ENCODE measurements at regions not wholly inside any gene's neighbourhood (a gene's known extent, or its start where the extent isn't known, plus 50 kb on each side); places are given as distances from the start of the nearest gene placed in this dataset.

GRCh38 chr4:188232428-188232827, 93.2 kb downstream of the TRIML1 start:
- 100% methylated on average over 3 of the region's 6 CpGs; no CpG with 5 or more reads in 1 of the 2 experiments for WGBS, 2 experiments (ENCODE audit: extremely low coverage in 2 of 2, insufficient read length in 1 of 2)
- dilution Hi-C loops (cut with HindIII; ENCODE audit: low sequenced_read_pairs, unreplicated experiment) = no loop called here

More at GRCh38 chr4:188232428-188232827, 93.2 kb downstream of the TRIML1 start:
- H3K4me3 ChIP-seq (ENCODE audit: insufficient read depth, low read depth, low read length) = no peak overlapping the region
- no peak overlapping the region for H2BK5ac ChIP-seq (ENCODE audit: low read depth, low read length, poor library complexity, severe bottlenecking)
- intact Hi-C loops (cut with micrococcal nuclease) (no loop called here), in situ Hi-C loops (cut with MboI; ENCODE audit: low sequenced_read_pairs) (no loop called here)
- H2AFZ ChIP-seq (replicated peaks; ENCODE audit: low read length, poor library complexity) = no peak overlapping the region
- H3K9me1 ChIP-seq (ENCODE audit: insufficient read depth, low read length) = no peaks in the 10 kb centered on the region
- ChIA-PET POLR2A (ENCODE audit: unreplicated experiment) (no interaction called here), CTCF (no interaction called here)
- H4K20me1 ChIP-seq (ENCODE audit: insufficient read depth, low read length) = no peaks in the 10 kb centered on the region
- H3K79me1 ChIP-seq (ENCODE audit: low read depth in 1 of 2, low read length in 2 of 2) = no peaks in the 10 kb centered on the region
- H3K4ac ChIP-seq (ENCODE audit: low read depth, low read length) = no peak overlapping the region
- no peak overlapping the region for H3K9ac ChIP-seq (ENCODE audit: low read depth, low read length)
- no peak overlapping the region for H4K5ac ChIP-seq (ENCODE audit: low read depth, low read length)
- TF ChIP-seq RAD21 (IDR thresholded peaks at IDR 0.05; ENCODE audit: low read length) = no peak
- no peak for TF ChIP-seq MAFK (IDR thresholded peaks at IDR 0.05; ENCODE audit: low read depth, low read length)
- no peak for TF ChIP-seq POLR2A (IDR thresholded peaks at IDR 0.05; ENCODE audit: low read depth, low read length)
- no peak for TF ChIP-seq CEBPB (IDR thresholded peaks at IDR 0.05; ENCODE audit: low read depth, low read length)
- no peak for TF ChIP-seq FOS (IDR thresholded peaks at IDR 0.05; ENCODE audit: low read depth, low read length)
- no peak for TF ChIP-seq MAZ (IDR thresholded peaks at IDR 0.05; ENCODE audit: borderline replicate concordance, low read depth, low read length)
- no peak for TF ChIP-seq SMC3 (IDR thresholded peaks at IDR 0.05; ENCODE audit: low read depth, low read length)
- no peak for TF ChIP-seq MXI1 (IDR thresholded peaks at IDR 0.05; ENCODE audit: borderline replicate concordance, low read depth, low read length)
- no peak for TF ChIP-seq NFE2L2 (IDR thresholded peaks at IDR 0.05; ENCODE audit: low read depth, low read length)
- TF ChIP-seq, protein P1, sequence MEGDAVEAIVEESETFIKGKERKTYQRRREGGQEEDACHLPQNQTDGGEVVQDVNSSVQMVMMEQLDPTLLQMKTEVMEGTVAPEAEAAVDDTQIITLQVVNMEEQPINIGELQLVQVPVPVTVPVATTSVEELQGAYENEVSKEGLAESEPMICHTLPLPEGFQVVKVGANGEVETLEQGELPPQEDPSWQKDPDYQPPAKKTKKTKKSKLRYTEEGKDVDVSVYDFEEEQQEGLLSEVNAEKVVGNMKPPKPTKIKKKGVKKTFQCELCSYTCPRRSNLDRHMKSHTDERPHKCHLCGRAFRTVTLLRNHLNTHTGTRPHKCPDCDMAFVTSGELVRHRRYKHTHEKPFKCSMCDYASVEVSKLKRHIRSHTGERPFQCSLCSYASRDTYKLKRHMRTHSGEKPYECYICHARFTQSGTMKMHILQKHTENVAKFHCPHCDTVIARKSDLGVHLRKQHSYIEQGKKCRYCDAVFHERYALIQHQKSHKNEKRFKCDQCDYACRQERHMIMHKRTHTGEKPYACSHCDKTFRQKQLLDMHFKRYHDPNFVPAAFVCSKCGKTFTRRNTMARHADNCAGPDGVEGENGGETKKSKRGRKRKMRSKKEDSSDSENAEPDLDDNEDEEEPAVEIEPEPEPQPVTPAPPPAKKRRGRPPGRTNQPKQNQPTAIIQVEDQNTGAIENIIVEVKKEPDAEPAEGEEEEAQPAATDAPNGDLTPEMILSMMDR (conservative IDR thresholded peaks at IDR 0.05; ENCODE audit: low read depth, low read length) = no peak
- TF ChIP-seq, protein P2, sequence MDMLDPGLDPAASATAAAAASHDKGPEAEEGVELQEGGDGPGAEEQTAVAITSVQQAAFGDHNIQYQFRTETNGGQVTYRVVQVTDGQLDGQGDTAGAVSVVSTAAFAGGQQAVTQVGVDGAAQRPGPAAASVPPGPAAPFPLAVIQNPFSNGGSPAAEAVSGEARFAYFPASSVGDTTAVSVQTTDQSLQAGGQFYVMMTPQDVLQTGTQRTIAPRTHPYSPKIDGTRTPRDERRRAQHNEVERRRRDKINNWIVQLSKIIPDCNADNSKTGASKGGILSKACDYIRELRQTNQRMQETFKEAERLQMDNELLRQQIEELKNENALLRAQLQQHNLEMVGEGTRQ (IDR thresholded peaks at IDR 0.05; ENCODE audit: low read depth, low read length) = no peak
- TF ChIP-seq BHLHE40 (IDR thresholded peaks at IDR 0.05; ENCODE audit: low read depth, low read length) = no peak
- H3K23ac ChIP-seq (ENCODE audit: low read depth, low read length) = no peak overlapping the region
- H4K8ac ChIP-seq (ENCODE audit: low read depth in 2 of 2, low read length in 2 of 2) = no peak overlapping the region
- no peak for ATAC-seq (ENCODE audit: low read depth)
- H2BK15ac ChIP-seq (ENCODE audit: low read depth, low read length) = no peak overlapping the region
- no peaks in the 10 kb centered on the region for H3K9me3 ChIP-seq (ENCODE audit: control insufficient read depth, insufficient read depth, low read length)
- H3K14ac ChIP-seq (replicated peaks; ENCODE audit: low read depth, low read length) = no peak overlapping the region
- no peak for DNase-seq
- no peak overlapping the region for H2BK120ac ChIP-seq (ENCODE audit: low read depth, low read length)
- no peak overlapping the region for H3K18ac ChIP-seq (ENCODE audit: low read depth, low read length)
- H3K56ac ChIP-seq (ENCODE audit: extremely low read depth, insufficient read depth, low read length) = no peak overlapping the region
- BruUV-seq (replicated peaks) = no TSS peak
- H2AK5ac ChIP-seq (ENCODE audit: low read depth, low read length) = no peak overlapping the region
- no peak overlapping the region for H3K4me2 ChIP-seq (ENCODE audit: low read depth, low read length)
- H4K91ac ChIP-seq (ENCODE audit: insufficient read depth, low read depth, low read length) = no peak overlapping the region
- H2AK9ac ChIP-seq (replicated peaks; ENCODE audit: low read depth, low read length, poor library complexity) = no peak overlapping the region
- H3K27me3 ChIP-seq (ENCODE audit: control insufficient read depth, insufficient read depth, low read length) = no peaks in the 10 kb centered on the region; the same call in 1 of the 2 replicates
- H3K36me3 ChIP-seq (ENCODE audit: control insufficient read depth, insufficient read depth, low read length) = no peaks in the 10 kb centered on the region
- no peak overlapping the region for H3K27ac ChIP-seq (ENCODE audit: insufficient read depth, low read length)
- no peak overlapping the region for H2BK20ac ChIP-seq (ENCODE audit: low read depth, low read length)
- H3K4me1 ChIP-seq (ENCODE audit: control insufficient read depth, insufficient read depth, low read length) = peaks cover 2% of the 10 kb centered on the region; the same call in 1 of the 2 replicates

Measured in IMR-90 (cell line).